K562 (cell line): ENCODE measurements at regions not wholly inside any gene's neighbourhood (a gene's known extent, or its start where the extent isn't known, plus 50 kb on each side); places are given as distances from the start of the nearest gene placed in this dataset.
"Not testable (repeated sequence)": the region's sequence is repeated elsewhere in the genome, so short reads cannot be mapped to it uniquely, and the experiment has no call there.

Source experiments
- ATAC-seq: fragments of 200-7000 bp; cut with Tn5 transposase; 3 replicates; pipeline ENCODE4 v1.9.1; 2020; ENCODE audit warnings: moderate library complexity
- BruUV-seq: library from RNA; stranded (reverse); fragments of 400-500 nt; replicated peaks from 2 replicates; lab custom pipeline; 2021; lab: Mats Ljungman, UMichigan
- CTCF ChIA-PET: fragments of 300-600 bp; formaldehyde crosslinking; extraction: SDS; loops from one replicate; lab custom pipeline; 2021; ENCODE audit warnings: low intra/inter-chr PET ratio; lab: Yijun Ruan, JAX
- POLR2A ChIA-PET: fragments of 300-600, 350-650 bp; sonication (Branson Sonifier 250); formaldehyde crosslinking; extraction: SDS; loops from one replicate; lab custom pipeline; 2021; ENCODE audit warnings: antibody characterized with exemption, inconsistent platforms; lab: Yijun Ruan, JAX
- DNase-seq, 4 experiments: peaks; one replicate each; pipeline versions ENCODE4 v3.0.0 to v3.0.0-alpha.2; 2011 to 2018; ENCODE audit warnings: low spot score in 3 of 4, mixed read lengths in 3 of 4; ENCODE audit errors: extremely low read depth in 1 of 4
- FAIRE-seq: peaks from 2 replicates; lab custom pipeline; 2011; peaks lifted over from hg19 to GRCh38; lab: Jason Lieb, UNC
- H2AFZ ChIP-seq: 2 replicates; pipeline ENCODE4 v1.6.0; 2011; ENCODE audit warnings: low read depth, low read length, control low read depth, inconsistent platforms
- H3K27ac ChIP-seq: fragments of 200-600 bp; 3 replicates; pipeline ENCODE4 v1.8.0; 2011; ENCODE audit warnings: low read depth, mild to moderate bottlenecking, control low read depth, inconsistent platforms, low read length, moderate library complexity, mixed read lengths; ENCODE audit errors: extremely low read depth
- H3K27me3 ChIP-seq, 2 experiments: fragments of 300-600 bp in 1 of 2; 2 replicates in 1 of 2; 3 replicates in 1 of 2; pipeline versions ENCODE4 v1.6.0 to v1.8.0; 2011; ENCODE audit warnings: inconsistent platforms in 2 of 2, low read length in 2 of 2, mild to moderate bottlenecking in 1 of 2, mixed read lengths in 1 of 2, moderate library complexity in 1 of 2; ENCODE audit not compliant: control insufficient read depth in 2 of 2, insufficient read depth in 2 of 2
- H3K36me3 ChIP-seq: fragments of 300-600 bp; 3 replicates; pipeline ENCODE4 v1.8.0; 2011; ENCODE audit warnings: mild to moderate bottlenecking, low read length, inconsistent platforms; ENCODE audit not compliant: control insufficient read depth, insufficient read depth
- H3K4me1 ChIP-seq, 2 experiments: fragments of 200-600 bp in 1 of 2; replicated peaks in 1 of 2; 2 replicates in 1 of 2; 3 replicates in 1 of 2; pipeline versions ENCODE4 v1.5.1 to v1.8.0; 2011; ENCODE audit warnings: inconsistent platforms in 2 of 2, low read length in 2 of 2, mild to moderate bottlenecking in 1 of 2, mixed read lengths in 1 of 2, moderate library complexity in 1 of 2; ENCODE audit not compliant: control insufficient read depth in 2 of 2, insufficient read depth in 2 of 2
- H3K4me2 ChIP-seq: 2 replicates; pipeline ENCODE4 v1.6.1; 2011; ENCODE audit warnings: low read length, control low read depth, inconsistent platforms, mixed read lengths; ENCODE audit not compliant: insufficient read depth
- H3K4me3 ChIP-seq: fragments of 200-600 bp; sonication (generic), shearing (Covaris generic); 2 replicates; pipeline ENCODE4 v1.5.1; 2016; ENCODE audit warnings: control low read depth, inconsistent platforms
- H3K79me2 ChIP-seq: fragments of 200-600 bp; 3 replicates; pipeline ENCODE4 v1.8.0; 2011; ENCODE audit warnings: low read length, inconsistent platforms; ENCODE audit not compliant: control insufficient read depth, insufficient read depth
- H3K9ac ChIP-seq, 2 experiments: 2 replicates each; pipeline versions ENCODE4 v1.6.0 to v1.6.1; 2011; ENCODE audit warnings: low read depth in 2 of 2, low read length in 2 of 2, control low read depth in 1 of 2, inconsistent platforms in 1 of 2, mild to moderate bottlenecking in 1 of 2, mixed read lengths in 1 of 2; ENCODE audit not compliant: insufficient read depth in 1 of 2
- H3K9me1 ChIP-seq: one replicate; pipeline ENCODE4 v1.6.0; 2011; ENCODE audit warnings: inconsistent platforms, mild to moderate bottlenecking, low read length, moderate library complexity; ENCODE audit not compliant: control insufficient read depth, insufficient read depth
- H3K9me3 ChIP-seq: replicated peaks from 2 replicates; pipeline ENCODE4 v1.5.1; 2011; ENCODE audit warnings: low read depth, low read length, inconsistent platforms; ENCODE audit not compliant: control insufficient read depth, insufficient read depth
- H4K20me1 ChIP-seq: replicated peaks from 2 replicates; pipeline ENCODE4 v1.6.1; 2011; ENCODE audit warnings: low read length, inconsistent platforms, mixed read lengths; ENCODE audit not compliant: control insufficient read depth, insufficient read depth
- GTF3C2 ChIP-seq: IDR thresholded peaks from 3 replicates; pipeline ENCODE4 v1.6.1; 2011; ENCODE audit warnings: borderline replicate concordance, mild to moderate bottlenecking, moderate library complexity; ENCODE audit not compliant: insufficient read length; ENCODE audit errors: extremely low read depth
- HLTF ChIP-seq: fragments of 450-650 bp; IDR thresholded peaks from 2 replicates; pipeline ENCODE4 v1.6.1; 2016
- LARP7 ChIP-seq: fragments of 450-650 bp; IDR thresholded peaks from 2 replicates; pipeline ENCODE4 v1.6.1; 2016
- NR0B1 ChIP-seq: fragments of 450-650 bp; IDR thresholded peaks from one replicate; pipeline ENCODE4 v1.6.1; 2018; ENCODE audit warnings: mild to moderate bottlenecking, moderate library complexity; ENCODE audit not compliant: partially characterized antibody
- PTTG1 ChIP-seq: fragments of 450-650 bp; IDR thresholded peaks from 2 replicates; pipeline ENCODE4 v1.6.1; 2016; ENCODE audit warnings: low read depth, mild to moderate bottlenecking, missing genetic modification characterization, missing compliant biosample characterization
- STAT6 ChIP-seq: sonication (generic); formaldehyde crosslinking; IDR thresholded peaks from 2 replicates; pipeline ENCODE4 v1.8.1; 2023; ENCODE audit warnings: mild to moderate bottlenecking, missing genetic modification reagents
- ZNF512 ChIP-seq: IDR thresholded peaks from 2 replicates; pipeline ENCODE4 v1.6.1; 2016; ENCODE audit warnings: missing genetic modification characterization, missing compliant biosample characterization
- WGBS: fragments of 100-300 bp; shearing (Covaris generic); methylation state at CpG from one replicate; pipeline ENCODE4 v1.1.6; 2016; ENCODE audit warnings: low coverage, mixed read lengths; ENCODE audit not compliant: insufficient coverage; ENCODE audit errors: missing lambda C conversion rate; 5-methylcytosine and 5-hydroxymethylcytosine counted together
- in situ Hi-C: fragments of 300-500 bp; cut with MboI; formaldehyde crosslinking; loops from 4 replicates; pipeline ENCODE4 v1.15.0; 2018; ENCODE audit warnings: inconsistent platforms, mixed read lengths
- intact Hi-C: fragments of 100-400 bp; cut with micrococcal nuclease; formaldehyde crosslinking; loops from 2 replicates; pipeline ENCODE4 v1.14.2; 2022
- TF ChIP-seq, protein P1 (sequence below): fragments of 450-650 bp; formaldehyde crosslinking; IDR thresholded peaks from 2 replicates; pipeline ENCODE4 v1.4.0; 2020; ENCODE audit warnings: mild to moderate bottlenecking, mixed read lengths

DNA sequence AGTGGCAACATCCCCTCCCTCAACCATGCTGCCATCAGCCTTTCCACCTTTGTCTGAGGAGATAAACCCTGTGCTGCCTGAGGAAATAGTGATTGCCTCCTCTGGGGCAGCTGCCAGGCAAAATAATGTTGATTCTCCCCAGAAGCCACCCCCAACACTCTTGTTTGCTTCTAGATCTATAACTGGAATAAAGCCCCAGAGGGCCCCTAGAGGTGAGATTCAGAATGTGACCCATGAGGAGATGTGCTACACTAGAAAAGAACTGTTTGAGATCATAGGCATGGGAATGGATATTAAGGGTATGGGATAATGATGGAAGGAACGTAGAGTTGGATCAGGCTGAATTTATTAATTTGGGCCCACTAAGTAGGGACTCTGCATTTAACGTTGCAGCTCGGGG, 116.3 kb upstream of the RMP24 start (continued):
- TF ChIP-seq GTF3C2 (no peak), HLTF (no peak), ZNF512 (no peak), LARP7 (no peak), STAT6 (CRISPR knock-in tag) (no peak), NR0B1 (no peak), PTTG1 (tag) (no peak)
- TF ChIP-seq, protein P1, sequence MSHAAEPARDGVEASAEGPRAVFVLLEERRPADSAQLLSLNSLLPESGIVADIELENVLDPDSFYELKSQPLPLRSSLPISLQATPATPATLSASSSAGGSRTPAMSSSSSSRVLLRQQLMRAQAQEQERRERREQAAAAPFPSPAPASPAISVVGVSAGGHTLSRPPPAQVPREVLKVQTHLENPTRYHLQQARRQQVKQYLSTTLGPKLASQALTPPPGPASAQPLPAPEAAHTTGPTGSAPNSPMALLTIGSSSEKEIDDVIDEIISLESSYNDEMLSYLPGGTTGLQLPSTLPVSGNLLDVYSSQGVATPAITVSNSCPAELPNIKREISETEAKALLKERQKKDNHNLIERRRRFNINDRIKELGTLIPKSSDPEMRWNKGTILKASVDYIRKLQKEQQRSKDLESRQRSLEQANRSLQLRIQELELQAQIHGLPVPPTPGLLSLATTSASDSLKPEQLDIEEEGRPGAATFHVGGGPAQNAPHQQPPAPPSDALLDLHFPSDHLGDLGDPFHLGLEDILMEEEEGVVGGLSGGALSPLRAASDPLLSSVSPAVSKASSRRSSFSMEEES (CRISPR knock-in tag) = no peak
- TF ChIP-seq, all 486 proteins: peak for 0

- H3K27ac ChIP-seq, H2AFZ ChIP-seq, H3K27me3 ChIP-seq, H3K9ac ChIP-seq, H3K36me3 ChIP-seq, H3K79me2 ChIP-seq, BruUV-seq, H3K4me1 ChIP-seq, H3K4me2 ChIP-seq, intact Hi-C loops, DNase-seq, ATAC-seq, H3K9me3 ChIP-seq, H3K9me1 ChIP-seq, FAIRE-seq, H3K4me3 ChIP-seq, H4K20me1 ChIP-seq, in situ Hi-C loops, CTCF ChIA-PET: not testable (repeated sequence)
- POLR2A ChIA-PET = interaction anchor here (0.6 kb wide), 1 partner anchor 65 kb away, joined by 3 read pairs; no protein-coding TSS in a partner anchor
- WGBS = 0% methylated on average over 1 of the region's 1 CpG
Observed at GRCh38 chr18:35856721-35857120, 115.8 kb upstream of the RMP24 start.
